C4-2B (cell line): ENCODE measurements at regions not wholly inside any gene's neighbourhood (a gene's known extent, or its start where the extent isn't known, plus 50 kb on each side); places are given as distances from the start of the nearest gene placed in this dataset.

Source experiments
- H3K27ac ChIP-seq: fragments of 450-650 bp; 2 replicates; pipeline ENCODE4 v1.5.1; 2017
- CTCF ChIP-seq: fragments of 450-650 bp; conservative IDR thresholded peaks from 2 replicates; pipeline ENCODE4 v1.5.1; 2017; ENCODE audit warnings: mild to moderate bottlenecking
- ZFX ChIP-seq: fragments of 450-650 bp; IDR thresholded peaks from 2 replicates; pipeline ENCODE4 v1.6.1; 2017

GRCh38 chr2:114170070-114170469 lies 272.4 kb upstream of the DPP10 start:
- no peak for TF ChIP-seq CTCF
- TF ChIP-seq ZFX = no peak
- no peak overlapping the region for H3K27ac ChIP-seq

- H3K27ac ChIP-seq = no peak overlapping the region
Measured at GRCh38 chr2:114175507-114175906, 266.9 kb upstream of the DPP10 start.

GRCh38 chr2:114185501-114185900 lies 256.9 kb upstream of the DPP10 start:
- no peak overlapping the region for H3K27ac ChIP-seq
- TF ChIP-seq ZFX (no peak), CTCF (no peak)

More at GRCh38 chr2:114175507-114175906, 266.9 kb upstream of the DPP10 start:
- TF ChIP-seq ZFX = no peak

GRCh38 chr2:114192362-114192761 lies 250.1 kb upstream of the DPP10 start:
- no peak for TF ChIP-seq CTCF
- no peak for TF ChIP-seq ZFX
- no peak overlapping the region for H3K27ac ChIP-seq

DNA sequence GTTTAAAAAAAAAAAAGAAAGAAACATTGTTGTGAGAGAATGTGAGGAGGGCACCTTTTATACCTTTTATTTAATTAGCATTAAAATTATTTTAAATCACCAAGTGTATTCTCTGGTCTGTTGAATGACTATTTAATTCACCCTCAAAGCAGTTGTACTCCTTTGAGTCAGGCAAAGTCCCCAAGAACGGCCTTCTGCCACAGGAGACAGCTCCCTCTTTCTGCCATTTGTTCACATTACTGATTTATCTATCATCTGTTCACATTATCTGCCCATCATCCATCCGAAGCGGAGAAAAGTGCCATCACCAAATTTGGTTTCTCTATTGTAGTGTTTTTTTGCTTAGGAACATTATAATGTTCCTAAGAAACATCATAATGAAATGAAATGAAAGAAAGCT lies 240.7 kb upstream of the DPP10 start:
- TF ChIP-seq CTCF (peak; percentile 25), ZFX (no peak)
- no peak overlapping the region for H3K27ac ChIP-seq

- TF ChIP-seq ZFX (no peak), CTCF (no peak)
- H3K27ac ChIP-seq = no peak overlapping the region
Measured at GRCh38 chr2:114203679-114204078, 238.8 kb upstream of the DPP10 start.

DNA sequence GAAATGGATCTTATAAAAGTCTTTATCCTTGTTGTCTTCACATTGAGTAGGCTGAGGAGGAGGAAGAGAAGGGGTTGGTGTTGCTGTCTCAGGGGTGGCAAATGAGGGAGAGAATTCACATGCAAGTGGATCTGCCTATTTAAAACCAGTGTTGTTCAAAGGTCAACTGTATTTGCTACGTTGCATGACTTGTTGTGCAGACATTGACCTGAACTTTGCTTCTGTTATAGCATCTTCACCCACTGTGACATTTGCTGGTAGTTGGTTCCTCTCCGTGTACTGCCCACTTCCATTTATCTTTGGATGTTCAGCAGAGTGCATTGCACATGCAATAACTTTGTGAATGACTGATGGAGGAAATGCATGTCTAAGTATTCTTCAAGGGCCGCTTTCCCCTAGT lies 228.6 kb upstream of the DPP10 start:
- TF ChIP-seq CTCF (no peak), ZFX (no peak)
- H3K27ac ChIP-seq = no peak overlapping the region

DNA sequence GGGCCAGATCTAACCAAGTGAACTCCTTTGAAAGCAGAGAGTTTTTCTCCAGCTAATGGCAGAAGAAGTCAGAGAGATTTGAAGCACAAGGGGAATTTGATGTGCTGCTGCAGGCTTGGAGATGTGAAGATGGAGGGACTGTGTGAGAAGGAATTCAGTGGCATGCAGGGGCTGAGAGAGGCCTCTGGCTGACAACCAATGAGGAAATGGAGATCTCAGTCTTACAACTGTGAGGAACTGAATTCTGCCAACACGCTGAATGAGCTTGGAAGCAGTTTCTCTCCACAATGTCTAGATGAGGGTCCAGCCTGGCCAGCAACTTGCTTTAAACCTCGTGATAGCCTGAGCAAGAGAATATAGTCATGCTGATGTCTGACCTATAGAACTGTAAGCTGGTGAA lies 224.1 kb upstream of the DPP10 start:
- no peak overlapping the region for H3K27ac ChIP-seq
- TF ChIP-seq CTCF (no peak), ZFX (no peak)
